Lower leg skin (tissue), 3 donors: ENCODE measurements at regions not wholly inside any gene's neighbourhood (a gene's known extent, or its start where the extent isn't known, plus 50 kb on each side); places are given as distances from the start of the nearest gene placed in this dataset.

Source experiments
- POLR2A ChIP-seq, 2 donors: fragments of 450-650 bp; IDR thresholded peaks; one replicate each; pipeline ENCODE4 v1.6.1; 2016 to 2017; ENCODE audit warnings: antibody characterized with exemption in 2 of 2, mild to moderate bottlenecking in 1 of 2, moderate library complexity in 1 of 2
- TF ChIP-seq, protein P1 (sequence below), 3 donors: fragments of 450-650 bp; IDR thresholded peaks; one replicate each; pipeline ENCODE4 v1.5.1; 2016; ENCODE audit warnings: antibody characterized with exemption in 3 of 3, mild to moderate bottlenecking in 3 of 3, moderate library complexity in 2 of 3

- TF ChIP-seq, protein P1, sequence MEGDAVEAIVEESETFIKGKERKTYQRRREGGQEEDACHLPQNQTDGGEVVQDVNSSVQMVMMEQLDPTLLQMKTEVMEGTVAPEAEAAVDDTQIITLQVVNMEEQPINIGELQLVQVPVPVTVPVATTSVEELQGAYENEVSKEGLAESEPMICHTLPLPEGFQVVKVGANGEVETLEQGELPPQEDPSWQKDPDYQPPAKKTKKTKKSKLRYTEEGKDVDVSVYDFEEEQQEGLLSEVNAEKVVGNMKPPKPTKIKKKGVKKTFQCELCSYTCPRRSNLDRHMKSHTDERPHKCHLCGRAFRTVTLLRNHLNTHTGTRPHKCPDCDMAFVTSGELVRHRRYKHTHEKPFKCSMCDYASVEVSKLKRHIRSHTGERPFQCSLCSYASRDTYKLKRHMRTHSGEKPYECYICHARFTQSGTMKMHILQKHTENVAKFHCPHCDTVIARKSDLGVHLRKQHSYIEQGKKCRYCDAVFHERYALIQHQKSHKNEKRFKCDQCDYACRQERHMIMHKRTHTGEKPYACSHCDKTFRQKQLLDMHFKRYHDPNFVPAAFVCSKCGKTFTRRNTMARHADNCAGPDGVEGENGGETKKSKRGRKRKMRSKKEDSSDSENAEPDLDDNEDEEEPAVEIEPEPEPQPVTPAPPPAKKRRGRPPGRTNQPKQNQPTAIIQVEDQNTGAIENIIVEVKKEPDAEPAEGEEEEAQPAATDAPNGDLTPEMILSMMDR (IDR thresholded peaks at IDR 0.05) = no peak
- TF ChIP-seq POLR2A (IDR thresholded peaks at IDR 0.05) = no peak
These were observed 277.6 kb downstream of the ATPSCKMT start for GRCh38 chr5:9972059-9972458.
